Adipose tissue (tissue), 3 donors: ENCODE measurements at regions not wholly inside any gene's neighbourhood (a gene's known extent, or its start where the extent isn't known, plus 50 kb on each side); places are given as distances from the start of the nearest gene placed in this dataset.
"Not testable (repeated sequence)": the region's sequence is repeated elsewhere in the genome, so short reads cannot be mapped to it uniquely, and the experiment has no call there.

Experiments
- H3K27ac ChIP-seq: one replicate; pipeline ENCODE4 v1.5.1; 2013; ENCODE audit warnings: low read depth, low read length
- WGBS, 3 donors: extraction: QIAGEN DNeasy Blood & Tissue Kit; methylation state at CpG; one replicate each; pipeline ENCODE4 v1.1.7; 2013; 5-methylcytosine and 5-hydroxymethylcytosine counted together
- donor health status: healthy with polysubstance abuse.
- donor health status: Bipolar disorder and iron deficiency.
- donor health status: healthy.

DNA sequence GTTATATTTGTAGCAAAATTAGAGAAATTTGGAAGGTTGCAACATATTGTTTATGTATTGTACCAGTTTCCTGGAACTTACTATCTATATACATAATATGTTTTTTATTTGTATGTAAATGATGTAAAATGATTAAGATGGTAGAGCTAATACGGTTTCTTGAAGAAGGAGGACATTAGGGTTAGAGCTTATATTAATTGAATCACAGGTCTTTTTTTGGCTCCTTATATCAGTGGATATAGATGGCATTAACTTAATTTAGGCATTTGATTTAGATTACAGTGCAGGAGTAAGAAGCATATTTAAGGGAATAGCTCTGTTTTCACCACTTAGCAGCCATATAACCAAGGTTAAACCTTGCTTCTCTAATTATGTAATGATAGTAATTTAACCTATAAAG is 357.7 kb downstream of the USP25 start:
- 84 to 91% (median 90%) methylated on average over 1 of the region's 1 CpG for WGBS, 3 donors
- H3K27ac ChIP-seq: no peak overlapping the region

DNA sequence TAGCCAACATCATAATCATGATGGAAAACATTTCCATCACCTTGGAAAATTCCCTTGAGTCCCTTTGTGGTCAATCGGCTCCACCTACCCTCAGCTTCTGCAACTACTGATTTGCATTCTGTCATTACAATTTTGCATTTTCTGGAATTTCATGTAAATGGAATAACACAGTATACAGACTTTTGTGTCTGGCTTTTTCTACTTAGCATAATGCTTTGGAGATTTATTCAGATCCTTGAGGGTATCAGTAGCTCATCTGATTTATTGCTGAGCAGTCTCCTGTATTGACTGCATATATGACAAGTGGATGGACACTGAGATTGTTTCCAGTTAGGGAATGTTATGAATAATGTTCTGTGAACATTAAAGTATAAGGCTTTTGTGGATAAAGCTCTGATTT is 358.3 kb downstream of the USP25 start:
- 72 to 86% (median 80%) methylated on average over 1 of the region's 1 CpG for WGBS, 3 donors

DNA sequence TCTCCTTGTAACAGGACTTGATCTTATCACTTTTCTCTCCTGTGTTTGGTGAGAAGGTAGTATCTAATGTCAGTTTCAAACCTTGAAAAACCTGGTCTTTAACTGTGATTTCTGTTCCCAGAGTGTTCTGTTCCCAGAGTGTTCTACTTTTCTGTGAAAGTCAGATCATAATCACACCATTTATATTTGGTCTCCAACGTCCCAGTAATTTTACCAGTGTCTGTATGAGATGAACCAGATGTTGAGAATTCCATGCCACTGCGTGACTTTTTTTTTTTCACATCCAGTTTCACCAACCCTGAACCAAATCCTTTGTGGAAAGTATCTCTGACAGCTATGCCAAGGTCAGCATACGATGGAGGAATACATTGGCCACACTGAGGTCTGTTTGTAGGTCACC is 365.2 kb downstream of the USP25 start:
- no peak overlapping the region for H3K27ac ChIP-seq
- 54 to 83% (median 81%) methylated on average over 3 of the region's 3 CpGs for WGBS, 3 donors

More for the DNA sequence above, 358.3 kb downstream of the USP25 start:
- H3K27ac ChIP-seq: no peak overlapping the region

DNA sequence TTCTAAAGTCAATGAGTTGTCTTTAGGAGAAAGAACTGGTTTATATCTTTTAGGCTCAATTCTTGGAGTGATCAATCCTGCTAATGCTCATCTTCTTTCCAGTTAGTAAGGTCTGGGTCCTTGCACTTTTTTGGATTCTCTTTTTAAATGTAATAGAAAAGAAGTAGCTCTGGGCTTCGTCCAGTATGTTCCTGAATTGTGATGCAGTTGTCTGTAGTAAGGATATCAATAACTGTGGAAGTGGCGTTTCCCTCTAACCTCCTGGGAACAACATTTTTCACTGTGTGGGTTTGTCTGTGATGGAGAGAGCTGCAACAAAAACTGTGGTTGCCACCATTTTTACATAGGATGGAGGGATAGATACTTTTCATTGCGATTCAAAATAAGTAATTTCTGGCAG is 367.2 kb downstream of the USP25 start:
- WGBS, 3 donors: 77 to 88% (median 78%) methylated on average over 3 of the region's 3 CpGs
- H3K27ac ChIP-seq: no peak overlapping the region

DNA sequence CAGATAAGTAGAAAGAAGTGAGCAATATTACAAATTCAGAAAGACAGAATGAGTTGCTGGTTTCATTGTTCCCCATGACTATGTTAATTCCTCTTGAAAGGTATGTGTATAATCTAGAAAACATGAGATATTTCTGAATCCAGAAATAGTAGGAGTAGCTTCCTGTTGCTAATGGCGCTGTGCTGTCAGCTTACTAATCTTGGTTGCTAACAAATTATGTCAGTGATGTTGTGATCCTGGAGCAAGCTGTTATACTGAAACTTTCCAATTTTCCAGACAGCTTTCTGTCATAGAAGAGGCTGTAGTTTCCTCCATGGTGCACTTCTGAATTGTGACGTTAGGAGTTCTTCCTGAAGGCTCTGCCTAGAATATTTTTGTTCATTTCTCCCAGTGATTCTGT is 372.3 kb downstream of the USP25 start:
- 60 to 72% (median 66%) methylated on average over 2 of the region's 2 CpGs for WGBS, 3 donors

DNA sequence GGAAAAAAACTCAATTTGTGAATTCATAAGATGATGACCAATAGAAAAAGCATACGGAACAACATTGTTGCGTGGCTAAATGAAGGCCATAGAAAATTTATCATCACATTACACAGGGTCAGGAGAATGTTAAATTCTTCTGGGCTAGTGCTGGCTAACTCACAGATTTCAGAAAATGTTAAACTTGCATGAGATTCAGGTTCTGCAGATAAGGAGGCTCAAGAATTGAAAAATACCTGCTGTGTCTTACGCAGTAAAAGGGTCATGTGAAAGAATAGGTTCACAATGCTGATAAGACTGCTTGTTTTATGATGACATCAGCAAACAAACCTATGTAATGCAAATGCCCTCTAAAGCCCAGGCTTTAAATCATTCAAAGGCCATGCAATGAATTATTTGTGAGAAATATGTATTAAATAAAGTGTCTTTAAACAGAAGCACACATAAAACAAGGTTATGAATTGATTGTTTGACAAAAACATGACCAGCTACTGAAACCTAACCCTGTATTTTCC is 378.8 kb downstream of the USP25 start:
- no peak overlapping the region for H3K27ac ChIP-seq
- WGBS, 3 donors: 82 to 96% (median 94%) methylated on average over 3 of the region's 3 CpGs

More for the DNA sequence above, 372.3 kb downstream of the USP25 start:
- H3K27ac ChIP-seq: no peak overlapping the region

- WGBS, 3 donors: 26 to 61% (median 61%) methylated on average over 2 of the region's 2 CpGs
- no peak overlapping the region for H3K27ac ChIP-seq
Observed at GRCh38 chr21:16113052-16113715, 383.4 kb downstream of the USP25 start.

DNA sequence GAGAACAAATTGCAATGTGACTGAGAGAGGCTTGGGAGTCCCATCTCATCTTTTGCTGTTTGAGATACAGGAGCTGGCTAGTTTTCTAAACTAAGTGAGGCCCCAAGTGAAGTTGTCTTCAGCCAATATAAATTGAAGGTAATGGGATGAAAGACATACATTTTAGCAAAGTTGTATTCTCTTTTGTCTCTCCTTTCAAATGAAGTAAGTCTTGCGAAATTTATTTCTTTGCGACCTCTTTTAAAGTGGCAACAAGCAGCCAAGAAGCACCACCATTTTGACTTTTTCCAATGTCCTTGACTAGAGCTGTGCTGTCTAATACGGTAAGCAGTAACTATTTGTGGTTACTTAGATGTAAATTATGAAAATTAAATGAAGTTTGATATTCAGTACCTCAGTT is 385.7 kb downstream of the USP25 start:
- H3K27ac ChIP-seq: no peak overlapping the region
- WGBS, 3 donors: 89 to 92% (median 91%) methylated on average over 3 of the region's 3 CpGs

- WGBS, 3 donors: 96 to 100% (median 98%) methylated on average over 2 of the region's 2 CpGs
- H3K27ac ChIP-seq: no peak overlapping the region
Observed at GRCh38 chr21:16116069-16116468, 386.3 kb downstream of the USP25 start.

- H3K27ac ChIP-seq: no peak overlapping the region
- 56 to 77% (median 75%) methylated on average over 1 of the region's 1 CpG for WGBS, 3 donors
Observed at GRCh38 chr21:16116798-16117197, 387.0 kb downstream of the USP25 start.

DNA sequence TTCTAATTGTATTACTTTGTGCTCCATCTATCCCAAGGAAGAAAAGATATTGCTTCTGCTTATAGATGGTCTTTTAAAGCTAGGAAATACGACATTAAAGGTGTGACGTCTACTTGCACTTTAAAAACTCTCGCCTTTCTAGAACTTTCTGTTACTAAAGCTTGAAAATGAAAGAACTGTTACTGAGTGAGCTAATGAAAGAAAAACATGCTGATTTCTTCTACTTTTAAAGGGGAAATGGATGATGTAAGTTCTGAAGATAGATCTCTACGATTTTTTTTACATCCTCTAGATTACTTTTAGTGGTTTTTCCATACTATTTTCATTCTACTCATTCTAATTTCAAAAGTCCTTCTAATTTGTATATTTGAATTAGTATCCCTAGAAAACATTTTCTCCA is 387.5 kb downstream of the USP25 start:
- H3K27ac ChIP-seq: no peak overlapping the region
- 53 to 62% (median 57%) methylated on average over 4 of the region's 4 CpGs for WGBS, 3 donors

- WGBS, 3 donors: 49 to 59% (median 52%) methylated on average over 8 of the region's 8 CpGs
- no peak overlapping the region for H3K27ac ChIP-seq
Observed at GRCh38 chr21:16117851-16118590, 388.2 kb downstream of the USP25 start.

DNA sequence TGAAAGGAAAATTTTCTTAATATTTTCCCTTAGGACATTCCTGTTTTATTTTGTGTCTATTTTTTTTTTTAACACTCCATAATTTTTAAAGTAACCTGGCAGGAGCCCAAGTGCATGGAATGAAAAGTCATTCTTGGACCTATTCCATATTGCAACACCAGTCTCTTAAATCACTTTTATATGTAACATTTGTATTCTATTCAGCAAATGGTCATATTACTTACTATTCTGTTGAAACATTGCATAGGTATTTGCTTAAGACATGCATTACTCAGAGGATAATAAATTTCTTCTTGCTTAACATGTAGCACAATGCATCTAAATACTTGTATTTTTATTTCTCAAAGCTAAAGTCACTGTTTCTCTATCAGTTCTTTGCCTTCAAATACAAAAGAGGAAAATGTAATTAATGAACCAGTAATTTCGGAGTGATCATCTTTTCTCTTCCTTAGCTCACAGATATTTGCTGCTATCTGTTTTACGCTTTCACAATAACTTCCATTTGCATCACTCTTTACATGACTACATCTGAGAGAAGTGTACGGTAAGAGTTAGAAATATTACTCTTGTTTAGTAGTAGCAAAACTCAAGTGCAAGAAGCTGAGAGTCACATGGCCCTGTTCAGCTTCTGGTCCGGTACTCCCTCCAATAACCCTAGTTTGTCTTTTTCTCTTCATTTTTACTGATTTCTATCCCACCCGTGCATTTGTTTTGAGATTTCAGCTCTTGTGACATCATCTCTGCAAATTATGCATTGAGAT is 394.8 kb downstream of the USP25 start:
- WGBS, 3 donors: 57 to 72% (median 68%) methylated on average over 5 of the region's 5 CpGs
- no peak overlapping the region for H3K27ac ChIP-seq

- no peak overlapping the region for H3K27ac ChIP-seq
Observed at GRCh38 chr21:16125274-16125673, 395.5 kb downstream of the USP25 start.

GRCh38 chr21:16132453-16132852 is 402.7 kb downstream of the USP25 start:
- WGBS, 3 donors: 78 to 90% (median 90%) methylated on average over 8 of the region's 8 CpGs
- not testable (repeated sequence) for H3K27ac ChIP-seq

More at GRCh38 chr21:16125274-16125673, 395.5 kb downstream of the USP25 start:
- WGBS, 3 donors: 65 to 74% (median 68%) methylated on average over 6 of the region's 6 CpGs

DNA sequence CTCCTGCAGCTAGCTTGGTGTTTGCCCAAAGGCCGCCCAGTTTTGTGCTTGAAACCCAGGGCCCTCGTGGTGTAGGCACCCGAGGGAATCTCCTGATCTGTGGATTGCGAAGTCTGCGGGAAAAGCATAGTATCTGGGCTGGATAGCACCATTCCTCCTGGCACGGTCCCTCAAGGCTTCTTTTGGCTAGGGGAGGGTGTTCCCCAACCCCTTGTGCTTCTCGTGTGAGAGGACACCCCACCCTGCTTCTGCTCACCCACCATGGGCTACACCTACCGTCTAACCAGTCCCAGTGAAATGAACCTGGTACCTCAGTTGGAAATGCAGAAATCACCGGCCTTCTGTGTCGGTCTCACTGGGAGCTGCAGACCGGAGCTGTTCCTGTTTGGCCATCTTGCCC is 403.5 kb downstream of the USP25 start:
- no peak overlapping the region for H3K27ac ChIP-seq
- WGBS, 3 donors: 82 to 89% (median 86%) methylated on average over 11 of the region's 11 CpGs

GRCh38 chr21:16134134-16134533 is 404.4 kb downstream of the USP25 start:
- WGBS, 3 donors: 67 to 80% (median 71%) methylated on average over 5 of the region's 5 CpGs

DNA sequence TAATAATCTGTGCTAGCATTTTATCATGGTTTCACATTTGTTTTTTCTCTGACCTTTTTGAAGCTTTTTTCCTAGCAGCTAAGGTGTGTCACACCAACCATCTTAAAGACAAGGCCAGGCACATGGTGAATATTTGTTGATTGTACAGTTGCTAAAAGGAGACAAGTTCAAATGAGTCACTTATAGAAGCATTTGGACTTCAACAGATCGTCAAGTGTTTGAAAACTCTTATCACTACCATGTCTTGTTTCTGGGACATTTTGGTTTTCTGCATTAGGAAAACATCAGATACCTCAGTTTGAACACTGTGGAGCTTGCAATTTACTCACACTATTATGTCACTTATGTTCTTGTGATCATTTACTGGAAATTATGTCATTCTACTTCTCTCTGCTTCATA is 407.3 kb downstream of the USP25 start:
- WGBS, 3 donors: 41 to 75% (median 70%) methylated on average over 1 of the region's 1 CpG

More at GRCh38 chr21:16134134-16134533, 404.4 kb downstream of the USP25 start:
- no peak overlapping the region for H3K27ac ChIP-seq

GRCh38 chr21:16145052-16145451 is 415.3 kb downstream of the USP25 start:
- H3K27ac ChIP-seq: no peak overlapping the region
- WGBS, 3 donors: 74 to 92% (median 91%) methylated on average over 3 of the region's 3 CpGs

More for the DNA sequence above, 407.3 kb downstream of the USP25 start:
- no peak overlapping the region for H3K27ac ChIP-seq
